ENCODE measurements at regions not wholly inside any gene's neighbourhood (a gene's known extent, or its start where the extent isn't known, plus 50 kb on each side); places are given as distances from the start of the nearest gene placed in this dataset.

DNA sequence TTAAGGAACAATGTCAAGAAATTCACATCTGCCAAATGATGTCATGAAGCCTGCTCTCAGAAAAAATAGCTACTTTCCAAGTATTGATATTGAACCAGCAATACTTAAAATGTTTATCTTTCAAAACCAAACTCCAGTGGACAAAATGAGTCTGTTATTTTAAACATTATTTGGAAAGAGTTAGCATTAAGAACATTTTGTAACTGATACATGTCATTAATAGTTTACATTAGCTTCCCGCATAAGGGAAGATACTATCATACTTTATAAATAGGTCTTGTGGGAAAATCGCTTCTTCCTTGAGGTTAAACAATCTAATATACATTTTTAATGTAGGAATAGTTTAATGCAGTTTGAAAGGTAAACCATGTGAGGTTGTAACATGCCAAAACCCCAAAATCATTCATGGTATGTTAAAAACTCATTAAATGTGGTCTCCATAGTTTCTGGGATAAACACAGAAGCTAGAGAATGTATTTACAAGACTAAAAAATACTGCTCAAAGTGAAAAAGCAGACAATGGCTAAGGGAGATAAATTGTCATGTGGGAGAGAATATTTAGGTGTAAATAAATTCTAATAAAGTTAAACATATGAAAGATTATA lies 73.4 kb upstream of the ATP2B1 start:
- no peak for TF ChIP-seq POLR2A (IDR thresholded peaks at IDR 0.05)
- TF ChIP-seq, protein P1, sequence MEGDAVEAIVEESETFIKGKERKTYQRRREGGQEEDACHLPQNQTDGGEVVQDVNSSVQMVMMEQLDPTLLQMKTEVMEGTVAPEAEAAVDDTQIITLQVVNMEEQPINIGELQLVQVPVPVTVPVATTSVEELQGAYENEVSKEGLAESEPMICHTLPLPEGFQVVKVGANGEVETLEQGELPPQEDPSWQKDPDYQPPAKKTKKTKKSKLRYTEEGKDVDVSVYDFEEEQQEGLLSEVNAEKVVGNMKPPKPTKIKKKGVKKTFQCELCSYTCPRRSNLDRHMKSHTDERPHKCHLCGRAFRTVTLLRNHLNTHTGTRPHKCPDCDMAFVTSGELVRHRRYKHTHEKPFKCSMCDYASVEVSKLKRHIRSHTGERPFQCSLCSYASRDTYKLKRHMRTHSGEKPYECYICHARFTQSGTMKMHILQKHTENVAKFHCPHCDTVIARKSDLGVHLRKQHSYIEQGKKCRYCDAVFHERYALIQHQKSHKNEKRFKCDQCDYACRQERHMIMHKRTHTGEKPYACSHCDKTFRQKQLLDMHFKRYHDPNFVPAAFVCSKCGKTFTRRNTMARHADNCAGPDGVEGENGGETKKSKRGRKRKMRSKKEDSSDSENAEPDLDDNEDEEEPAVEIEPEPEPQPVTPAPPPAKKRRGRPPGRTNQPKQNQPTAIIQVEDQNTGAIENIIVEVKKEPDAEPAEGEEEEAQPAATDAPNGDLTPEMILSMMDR (IDR thresholded peaks at IDR 0.05): no peak
